HG02763 (cell line): ENCODE measurements at regions not wholly inside any gene's neighbourhood (a gene's known extent, or its start where the extent isn't known, plus 50 kb on each side); places are given as distances from the start of the nearest gene placed in this dataset.

Experiments
- ATAC-seq: cut with Tn5 transposase; IDR thresholded peaks from one replicate; pipeline ENCODE4 v1.9.1; 2021; ENCODE audit warnings: mild to moderate bottlenecking, moderate library complexity; ENCODE audit not compliant: unreplicated experiment

- no peak for ATAC-seq
These were observed 139.5 kb downstream of the METTL4 start for GRCh38 chr18:2431806-2432205.

DNA sequence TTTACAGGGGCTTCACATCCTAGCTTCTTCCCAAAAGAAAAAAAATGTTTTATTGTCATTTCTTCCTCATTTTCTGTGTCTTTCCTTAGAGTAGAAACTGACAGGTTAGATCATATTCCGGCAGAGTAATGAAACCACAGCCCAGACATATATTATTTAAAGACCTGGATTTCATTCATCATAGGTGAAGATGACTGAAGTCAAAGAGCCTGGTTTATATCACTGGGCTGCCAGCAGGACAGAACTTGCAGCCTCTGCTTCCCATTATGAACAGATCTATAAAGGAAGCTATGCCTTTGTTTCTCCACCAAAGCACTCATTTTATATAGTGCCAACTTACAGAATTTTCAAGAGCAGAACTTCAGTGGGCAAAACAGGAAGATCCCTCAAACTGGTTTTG lies 137.9 kb downstream of the METTL4 start:
- no peak for ATAC-seq

- peak; percentile 68 for ATAC-seq
These were observed 129.8 kb downstream of the METTL4 start for GRCh38 chr18:2441544-2441943.

GRCh38 chr18:2442006-2442405 lies 129.3 kb downstream of the METTL4 start:
- peak; percentile 35 for ATAC-seq

DNA sequence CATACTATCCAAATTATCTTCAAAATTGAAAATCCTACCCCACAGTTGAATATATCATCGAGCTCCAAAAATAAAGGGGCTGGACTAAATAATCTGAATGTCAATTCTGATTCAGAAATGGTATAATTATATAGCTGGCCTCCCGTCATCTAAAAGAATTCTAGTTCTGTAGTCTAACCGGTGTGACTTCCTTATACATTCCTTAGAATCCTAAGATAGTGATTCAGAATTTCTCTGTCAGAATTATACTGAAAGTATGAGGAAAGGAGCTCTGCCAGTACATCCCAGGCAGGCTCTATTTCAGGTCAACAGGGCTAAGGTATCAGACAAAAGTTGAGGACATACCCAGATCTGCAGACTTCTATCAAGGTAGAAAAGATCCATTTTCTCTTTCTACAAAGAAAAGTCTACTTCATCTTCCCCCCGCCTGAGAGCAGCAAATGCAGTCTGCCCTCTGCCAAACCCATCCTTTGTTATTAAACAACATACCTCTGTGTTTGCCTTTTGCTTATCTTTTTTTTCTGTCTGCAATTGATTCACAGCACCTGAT lies 128.5 kb downstream of the METTL4 start:
- ATAC-seq = no peak

DNA sequence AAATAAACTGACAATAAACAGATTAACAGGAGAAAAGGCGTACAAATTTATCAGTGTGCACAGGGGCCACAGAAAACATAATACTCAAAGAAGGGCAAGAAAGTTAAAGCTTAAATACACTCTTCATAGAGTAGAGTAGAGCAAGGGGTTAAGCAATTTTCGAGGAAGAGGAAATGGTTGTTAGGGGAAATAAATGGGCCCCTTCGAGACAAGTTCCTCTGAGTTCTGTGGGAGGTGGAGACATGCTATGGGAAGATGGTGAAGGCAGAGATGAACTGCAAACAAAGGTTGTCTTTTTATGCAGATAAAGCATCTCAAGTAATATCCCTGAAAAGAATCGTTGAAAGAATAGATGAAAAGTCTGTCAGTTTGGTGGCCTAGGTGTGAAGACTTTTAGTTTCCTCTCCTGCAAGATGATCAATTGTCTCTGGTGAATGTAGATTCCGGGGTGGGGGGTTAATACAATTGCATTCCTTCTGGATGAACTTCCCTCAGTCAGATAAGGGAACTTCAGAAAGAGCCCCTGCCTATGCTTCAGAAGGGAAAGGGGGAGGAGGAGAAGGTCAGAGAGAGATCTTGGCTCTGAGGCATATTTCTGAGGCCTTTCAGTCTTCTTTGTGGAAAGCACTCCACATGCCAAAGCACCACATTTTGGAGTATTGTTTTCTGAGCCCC lies 127.0 kb downstream of the METTL4 start:
- ATAC-seq = no peak

DNA sequence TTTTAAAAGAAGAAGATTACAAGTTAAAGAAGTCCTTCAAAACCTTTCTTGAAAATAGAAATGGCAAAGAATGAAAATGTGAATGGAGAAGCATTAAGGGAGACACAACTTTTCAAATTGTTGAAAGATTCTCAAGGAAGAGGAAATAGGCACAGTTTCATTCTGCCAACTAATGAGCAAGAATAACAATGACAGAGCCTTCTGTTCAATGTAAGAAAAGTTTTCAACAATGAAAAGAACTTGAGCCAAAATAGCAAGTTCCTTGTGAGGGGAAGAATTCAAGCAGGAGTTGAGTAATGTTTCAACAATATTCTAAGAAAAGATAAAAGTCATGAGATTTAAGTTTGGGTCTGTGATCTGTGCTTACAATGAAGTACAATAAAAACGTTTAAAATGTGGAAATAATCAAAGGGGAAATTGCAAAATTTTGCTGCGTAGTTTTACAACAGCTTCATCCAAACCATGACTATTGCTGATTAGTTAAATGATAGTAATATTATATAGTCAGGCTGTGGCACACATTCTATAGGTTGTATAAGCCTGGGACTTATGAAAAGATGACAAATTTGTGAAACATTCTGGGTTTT lies 122.6 kb downstream of the METTL4 start:
- ATAC-seq = no peak

DNA sequence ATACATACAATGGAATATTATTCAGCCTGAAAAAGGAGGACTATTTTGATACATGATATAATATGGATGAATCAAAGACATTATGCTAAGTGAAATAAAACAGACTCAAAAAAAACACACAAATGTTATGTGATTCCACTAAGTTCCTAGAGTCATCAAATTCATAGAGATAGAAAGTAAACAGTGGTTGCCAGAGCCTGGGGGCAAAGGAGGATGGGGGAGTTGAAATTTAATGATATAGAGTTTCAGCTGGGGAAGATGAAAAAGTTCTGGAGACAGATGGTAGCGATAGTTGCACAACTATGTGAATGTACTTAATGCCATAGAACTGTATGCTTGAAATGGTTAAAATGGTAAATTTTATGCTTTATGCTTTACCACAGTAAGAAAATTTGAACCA lies 119.7 kb downstream of the METTL4 start:
- ATAC-seq = no peak

GRCh38 chr18:2459886-2460285 lies 111.4 kb downstream of the METTL4 start:
- no peak for ATAC-seq

- ATAC-seq = no peak
These were observed 104.3 kb downstream of the METTL4 start for GRCh38 chr18:2466978-2467377.

GRCh38 chr18:2468051-2468450 lies 103.3 kb downstream of the METTL4 start:
- ATAC-seq = no peak

DNA sequence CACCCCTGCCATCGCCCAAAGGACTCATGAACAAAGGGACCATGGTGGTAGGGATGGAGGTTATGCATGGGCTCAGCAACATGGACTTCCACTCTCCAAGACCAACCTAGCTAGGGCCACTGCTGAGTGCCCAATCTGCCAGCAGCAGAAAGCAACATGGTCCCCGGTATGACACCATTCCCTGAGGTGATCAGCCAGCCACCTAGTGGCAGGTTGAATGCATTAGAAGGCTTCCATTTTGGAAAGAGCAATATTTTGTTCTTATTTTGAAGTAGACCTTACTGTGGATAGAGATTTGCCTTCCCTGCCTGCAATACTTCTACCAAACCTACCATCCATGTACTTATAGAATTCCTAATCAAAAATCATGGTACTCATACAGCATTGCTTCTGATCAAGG lies 99.8 kb downstream of the METTL4 start:
- no peak for ATAC-seq

- ATAC-seq = no peak
These were observed 92.6 kb downstream of the METTL4 start for GRCh38 chr18:2478662-2479061.

GRCh38 chr18:2480536-2480935 lies 90.8 kb downstream of the METTL4 start:
- ATAC-seq = no peak

- ATAC-seq = no peak
These were observed 88.4 kb downstream of the METTL4 start for GRCh38 chr18:2482706-2483475.

DNA sequence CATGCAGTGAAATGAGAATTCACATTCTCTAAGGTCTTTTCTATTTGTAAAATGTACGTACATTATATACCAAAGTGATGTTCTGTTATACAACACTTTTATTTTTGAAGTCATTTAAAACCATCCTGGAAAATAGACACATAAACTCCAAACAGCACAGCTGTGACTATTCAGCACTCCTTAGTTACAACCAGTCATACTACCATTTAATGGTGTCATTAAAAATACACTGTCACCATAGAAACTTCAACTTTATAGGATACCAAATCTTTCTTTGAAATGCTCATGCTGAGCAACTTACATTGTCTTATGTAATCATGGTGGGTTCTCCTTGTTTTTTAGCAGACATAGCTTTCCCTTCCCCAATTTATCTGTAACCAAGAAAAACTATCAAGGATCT lies 85.3 kb downstream of the METTL4 start:
- no peak for ATAC-seq

DNA sequence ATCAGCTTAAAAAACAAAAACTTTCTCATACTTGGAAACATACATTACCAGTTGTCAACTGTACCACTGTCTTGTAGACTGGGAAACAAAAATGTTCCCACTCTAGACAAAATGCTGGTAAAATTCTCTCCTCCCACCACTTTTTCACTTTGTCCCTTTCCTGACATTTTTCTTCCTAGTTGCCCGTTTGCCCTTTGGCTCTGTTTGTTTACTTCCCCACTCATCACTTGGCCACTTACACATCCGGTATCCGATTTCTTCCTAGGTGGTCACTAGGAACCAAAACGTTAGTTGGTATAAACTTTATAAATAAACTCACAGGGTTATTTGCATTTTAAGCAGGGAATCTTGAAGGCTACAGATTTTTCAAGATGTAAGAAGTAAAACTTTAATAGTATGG lies 84.9 kb downstream of the METTL4 start:
- ATAC-seq = no peak
